ENCODE measurements at regions not wholly inside any gene's neighbourhood (a gene's known extent, or its start where the extent isn't known, plus 50 kb on each side); places are given as distances from the start of the nearest gene placed in this dataset.
A peak's percentile ranks its signal among the peaks of the same experiment; 100 is the strongest.
"Not testable (repeated sequence)": the region's sequence is repeated elsewhere in the genome, so short reads cannot be mapped to it uniquely, and the experiment has no call there.

- no peak for DNase-seq
Measured at GRCh38 chr6:78597966-78598365, 269.4 kb upstream of the IRAK1BP1 start.

- no peak for DNase-seq
Measured at GRCh38 chr6:78598966-78599365, 268.4 kb upstream of the IRAK1BP1 start.

GRCh38 chr6:78599526-78599925 lies 267.8 kb upstream of the IRAK1BP1 start:
- no peak for DNase-seq

- DNase-seq: no peak
Measured at GRCh38 chr6:78605909-78606446, 261.4 kb upstream of the IRAK1BP1 start.

GRCh38 chr6:78607189-78607588 lies 260.2 kb upstream of the IRAK1BP1 start:
- no peak for DNase-seq

GRCh38 chr6:78611102-78611620 lies 256.2 kb upstream of the IRAK1BP1 start:
- DNase-seq: no peak

GRCh38 chr6:78611886-78612480 lies 255.4 kb upstream of the IRAK1BP1 start:
- DNase-seq: no peak

- no peak for DNase-seq
Measured at GRCh38 chr6:78614961-78615360, 252.4 kb upstream of the IRAK1BP1 start.

- DNase-seq: peak; percentile 1
Measured at GRCh38 chr6:78615430-78615904, 251.9 kb upstream of the IRAK1BP1 start.

- DNase-seq: no peak
Measured at GRCh38 chr6:78618970-78619369, 248.4 kb upstream of the IRAK1BP1 start.

- DNase-seq: no peak
Measured at GRCh38 chr6:78623554-78623953, 243.8 kb upstream of the IRAK1BP1 start.

GRCh38 chr6:78629154-78629721 lies 238.1 kb upstream of the IRAK1BP1 start:
- DNase-seq: no peak

- DNase-seq: no peak
Measured at GRCh38 chr6:78629836-78630235, 237.5 kb upstream of the IRAK1BP1 start.

- DNase-seq: no peak
Measured at GRCh38 chr6:78631976-78632375, 235.4 kb upstream of the IRAK1BP1 start.

- no peak for DNase-seq
Measured at GRCh38 chr6:78639111-78640110, 227.9 kb upstream of the IRAK1BP1 start.

GRCh38 chr6:78643976-78644375 lies 223.4 kb upstream of the IRAK1BP1 start:
- not testable (repeated sequence) for DNase-seq

GRCh38 chr6:78646542-78647415 lies 220.6 kb upstream of the IRAK1BP1 start:
- not testable (repeated sequence) for DNase-seq

GRCh38 chr6:78665819-78666218 lies 201.5 kb upstream of the IRAK1BP1 start:
- not testable (repeated sequence) for DNase-seq

GRCh38 chr6:78666764-78667163 lies 200.6 kb upstream of the IRAK1BP1 start:
- no peak for DNase-seq

GRCh38 chr6:78670156-78670555 lies 197.2 kb upstream of the IRAK1BP1 start:
- DNase-seq: no peak

- no peak for DNase-seq
Measured at GRCh38 chr6:78670802-78671201, 196.5 kb upstream of the IRAK1BP1 start.

All from activated CD4-positive, alpha-beta T cell treated with anti-CD3 and anti-CD28 coated beads, Interleukin-2, Interleukin-6, amounts not matched to agents 100 ng/mL and 50 ng/mL, durations not matched to agents 16 hours and 8 hours (primary cell).